ENCODE measurements at regions not wholly inside any gene's neighbourhood (a gene's known extent, or its start where the extent isn't known, plus 50 kb on each side); places are given as distances from the start of the nearest gene placed in this dataset.
"Not testable (repeated sequence)": the region's sequence is repeated elsewhere in the genome, so short reads cannot be mapped to it uniquely, and the experiment has no call there.

DNA sequence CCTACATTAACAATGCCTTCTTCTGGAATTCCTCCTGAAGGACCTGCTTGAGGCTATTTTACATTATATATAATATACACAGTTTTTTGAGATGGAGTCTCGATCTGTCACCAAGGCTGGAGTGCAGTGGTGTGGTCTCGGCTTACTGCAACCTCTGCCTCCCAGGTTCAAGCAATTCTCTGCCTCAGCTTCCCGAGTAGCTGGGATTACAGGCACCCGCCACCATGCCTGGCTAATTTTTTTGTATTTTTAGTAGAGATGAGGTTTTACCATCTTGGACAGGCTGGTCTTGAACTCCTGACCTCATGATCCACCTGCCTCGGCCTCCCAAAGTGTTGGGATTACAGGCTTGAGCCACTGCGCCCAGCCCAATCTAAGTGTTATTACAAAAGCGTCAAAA is 71.9 kb upstream of the PRR23C start:
- not testable (repeated sequence) for DNase-seq

DNA sequence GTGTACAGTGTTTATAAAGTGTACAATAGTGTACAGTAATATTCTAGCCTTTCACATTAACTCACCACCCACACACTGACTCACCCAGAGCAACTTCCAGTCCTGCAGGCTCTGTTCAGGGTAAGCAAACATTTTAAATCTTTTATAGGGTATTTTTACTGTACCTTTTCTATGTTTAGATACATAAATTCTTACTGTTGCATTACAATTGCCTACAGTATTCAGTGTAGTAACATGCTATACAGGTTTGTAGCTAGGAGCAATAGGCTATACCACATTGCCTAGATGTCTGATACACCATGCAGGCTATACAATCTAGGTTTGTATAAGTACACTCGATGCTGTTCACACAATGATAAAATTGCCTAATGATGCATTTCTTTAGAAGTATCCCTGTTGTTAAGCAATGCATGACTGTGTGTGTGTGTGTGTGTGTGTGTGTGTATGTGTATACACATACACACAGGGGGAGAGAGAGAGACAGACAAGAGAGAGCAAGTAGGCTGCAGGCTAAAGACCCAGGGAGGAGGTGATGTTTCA is 72.5 kb upstream of the PRR23C start:
- no peak for DNase-seq

DNA sequence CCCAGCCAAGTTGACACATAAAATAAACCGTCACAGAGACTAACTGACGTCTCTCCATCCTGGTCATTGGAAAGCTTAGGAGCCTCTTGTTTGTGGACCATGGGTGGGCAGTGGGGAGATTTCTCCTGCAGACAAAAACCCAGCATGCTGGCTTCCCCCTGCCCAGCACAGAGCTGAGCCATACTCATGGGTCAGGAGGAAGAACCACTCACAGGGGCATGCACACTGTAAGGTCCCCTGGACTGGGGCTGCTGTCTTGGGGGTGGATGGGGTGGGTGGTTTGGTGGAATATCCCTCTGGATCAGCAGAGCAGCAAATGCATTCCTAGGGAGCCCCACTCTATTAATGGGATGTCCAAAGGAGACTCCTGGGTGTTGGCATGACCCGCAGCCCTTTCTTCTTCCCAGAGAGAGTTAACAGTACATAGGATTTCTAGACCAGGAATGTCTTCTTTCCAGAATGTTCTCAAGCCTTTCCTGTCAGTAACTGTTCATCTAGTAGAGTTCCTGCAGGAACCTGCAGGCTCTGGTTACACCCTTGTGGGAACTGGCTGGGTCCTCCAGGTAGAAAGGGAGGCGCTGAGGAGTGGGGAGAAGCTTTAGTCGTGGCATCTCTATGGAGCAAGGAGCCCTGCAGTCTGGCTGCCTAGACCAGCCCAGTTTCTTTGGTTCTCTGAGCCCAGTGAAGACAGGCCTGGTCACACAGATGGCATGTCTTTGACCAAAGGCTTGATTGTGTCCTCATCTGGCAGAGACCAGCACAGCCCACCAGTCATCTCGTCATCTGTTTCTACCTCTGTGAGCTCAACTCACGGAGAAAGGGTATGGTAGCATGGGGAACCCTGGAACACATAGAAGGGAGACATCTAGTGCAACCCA is 73.4 kb upstream of the PRR23C start:
- DNase-seq: no peak

DNA sequence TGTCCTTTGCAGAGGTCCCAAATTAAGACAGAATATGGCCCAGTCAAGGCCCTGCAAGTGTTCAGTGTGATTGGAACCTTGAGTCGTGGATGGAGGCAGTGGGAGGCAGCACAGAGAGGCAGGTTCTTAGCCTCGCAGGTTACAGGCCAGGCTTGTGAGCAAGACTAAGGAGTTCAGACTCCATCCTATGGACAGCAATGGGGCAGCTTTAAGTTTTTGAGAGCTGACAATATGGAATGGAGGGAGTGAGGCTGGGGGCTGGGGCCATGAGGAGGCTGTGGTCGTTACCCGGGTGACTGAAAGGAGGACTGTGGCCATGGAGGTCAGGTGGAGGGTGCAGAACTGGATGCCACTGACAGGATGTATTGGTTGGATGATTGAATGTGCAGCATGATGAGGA is 74.1 kb upstream of the PRR23C start:
- DNase-seq: no peak

DNA sequence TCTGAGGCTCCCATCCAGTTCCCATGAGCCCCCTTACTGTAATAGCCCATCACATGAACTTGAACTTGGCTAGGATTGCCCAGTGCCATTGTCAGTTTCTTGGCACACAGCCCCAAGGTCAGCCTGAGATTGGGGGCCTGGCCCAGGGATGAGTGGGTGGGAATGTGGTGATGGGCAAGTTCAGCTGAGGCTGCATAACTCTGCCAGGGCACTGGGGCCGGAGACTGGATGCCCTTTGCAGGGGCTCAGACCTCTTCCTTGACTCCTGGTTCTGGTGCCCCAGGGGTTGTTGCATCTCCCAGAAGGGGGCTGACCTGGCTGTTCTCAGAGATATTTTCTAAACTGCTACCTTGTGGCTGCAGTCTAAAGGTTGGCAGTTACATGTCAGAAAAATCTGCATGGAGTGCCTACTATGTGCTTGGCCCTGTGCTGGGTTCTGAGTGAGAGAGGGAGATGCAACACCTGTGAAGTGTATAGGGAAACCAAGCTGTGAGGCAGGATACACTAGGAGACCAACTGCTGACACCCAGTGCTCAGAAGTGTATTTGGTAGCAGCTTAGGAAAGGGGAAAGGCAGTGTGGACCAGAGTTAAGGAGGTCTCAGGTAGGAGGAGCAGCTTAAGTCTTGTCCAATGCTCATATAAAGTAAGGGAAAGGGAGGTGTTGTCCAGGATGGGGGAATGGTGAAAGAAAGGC is 74.8 kb upstream of the PRR23C start:
- DNase-seq: no peak

DNA sequence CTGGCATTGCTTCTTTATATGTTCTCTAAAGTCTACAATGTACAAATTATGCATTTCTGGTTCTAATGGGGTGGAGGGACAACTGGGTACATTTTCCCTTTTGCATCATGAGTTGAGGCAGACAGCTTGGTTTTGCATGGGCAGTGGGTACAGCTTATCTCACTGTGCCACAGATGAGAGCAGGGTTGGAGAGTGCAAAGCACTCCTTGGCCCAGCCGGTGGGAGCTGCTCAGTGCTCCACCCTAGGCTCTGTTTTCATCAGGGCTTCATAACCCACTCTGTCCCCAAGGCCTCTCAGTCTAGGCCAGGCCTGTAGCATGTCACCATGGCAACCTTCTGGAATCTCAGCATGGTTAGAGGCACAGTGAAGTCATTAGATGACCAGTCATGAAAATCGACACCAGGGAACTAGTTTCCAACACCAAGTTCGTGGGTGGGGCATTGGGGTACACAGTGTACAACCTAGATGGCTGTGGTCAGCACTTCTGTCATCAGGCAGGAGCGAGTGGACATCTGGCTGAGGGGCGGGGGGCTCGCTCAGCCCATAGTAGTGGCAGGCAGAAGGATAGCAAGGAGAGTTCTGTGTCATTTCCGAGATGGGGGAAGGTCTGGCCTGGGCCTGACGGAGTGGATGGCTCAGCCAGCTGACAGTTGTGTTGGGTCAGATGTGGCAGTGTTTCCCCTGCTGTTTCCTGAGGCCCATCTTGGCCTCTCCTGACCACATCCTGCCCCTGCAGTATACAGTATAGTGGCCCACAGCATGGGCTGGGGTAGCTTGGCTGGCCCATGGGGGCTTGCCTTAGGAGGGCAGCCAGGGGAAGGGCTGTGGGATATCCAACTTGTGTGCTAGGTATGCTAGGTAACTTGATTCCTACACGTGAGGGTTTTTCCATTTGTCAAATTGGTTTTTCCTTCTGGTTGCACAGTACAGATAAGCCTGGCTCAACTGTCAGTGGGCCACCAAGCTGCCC is 75.7 kb upstream of the PRR23C start:
- no peak for DNase-seq

DNA sequence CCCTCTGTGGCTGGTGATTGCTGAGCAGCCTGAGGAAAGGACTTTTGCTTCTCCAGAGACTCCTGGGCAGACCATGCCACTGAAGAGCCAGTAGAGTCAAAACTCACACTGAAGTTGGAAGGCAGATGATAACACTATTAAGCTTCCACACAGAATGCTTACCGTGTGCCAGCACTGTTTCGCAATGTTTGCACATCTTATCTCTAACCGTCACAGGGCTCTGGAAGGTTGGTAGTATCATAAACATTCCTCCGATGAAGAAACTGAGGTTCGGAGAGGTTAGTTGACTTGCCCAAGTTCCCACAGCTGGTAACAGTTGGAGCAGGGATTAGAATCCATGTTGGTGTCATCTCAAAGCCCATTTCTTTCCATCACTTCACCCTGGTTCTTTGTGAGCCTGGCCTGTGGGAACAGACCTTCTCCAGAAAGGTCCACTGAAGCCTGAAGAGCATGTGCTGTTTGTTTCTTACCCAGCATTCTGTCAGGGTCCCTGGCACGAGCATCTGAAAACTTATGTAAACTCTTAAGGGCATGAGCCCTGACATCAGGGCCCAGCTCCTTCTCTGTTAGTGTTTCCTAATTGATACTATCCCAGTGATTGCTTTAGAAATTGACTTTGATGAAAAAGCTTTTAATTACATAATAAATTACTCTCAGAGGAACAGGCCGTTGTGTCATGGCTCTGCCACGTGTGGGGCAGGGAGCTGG is 77.0 kb upstream of the PRR23C start:
- DNase-seq: no peak

DNA sequence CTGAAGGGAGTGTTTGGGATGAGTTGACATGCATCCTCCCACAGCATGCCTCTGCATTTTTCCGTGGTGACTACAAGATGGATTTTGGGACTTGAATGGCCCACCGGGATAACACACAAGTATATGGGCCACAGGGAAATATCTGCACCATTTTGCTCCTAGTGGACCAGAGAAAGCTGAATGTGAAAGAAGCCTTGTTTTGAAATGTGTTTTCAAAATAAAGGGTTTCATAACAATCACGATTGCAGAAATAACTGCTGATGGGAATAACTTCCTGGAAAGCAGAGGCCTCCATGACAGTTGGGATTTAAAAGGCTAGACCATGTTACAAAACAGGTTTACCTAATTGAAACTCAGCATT is 77.5 kb upstream of the PRR23C start:
- DNase-seq: no peak

DNA sequence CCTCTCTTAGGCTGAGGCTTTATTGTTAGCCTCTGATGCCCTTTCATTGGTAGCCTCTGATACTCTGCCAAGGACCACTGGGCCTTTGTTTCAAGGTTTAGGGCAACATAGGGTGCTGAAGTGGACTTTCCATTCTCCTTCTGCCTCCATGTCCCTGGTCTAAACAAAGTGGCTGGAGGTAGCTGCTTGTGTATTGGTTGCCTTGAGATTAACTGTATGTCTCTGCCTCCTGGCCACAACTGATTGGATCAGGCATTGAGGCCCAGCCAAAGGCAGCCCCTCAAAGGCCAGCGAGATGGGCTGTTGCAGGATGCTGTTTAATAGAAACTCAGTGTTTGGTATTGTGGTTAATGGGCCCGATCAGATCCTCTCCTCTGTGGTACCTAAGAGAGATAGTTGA is 77.9 kb upstream of the PRR23C start:
- no peak for DNase-seq

DNA sequence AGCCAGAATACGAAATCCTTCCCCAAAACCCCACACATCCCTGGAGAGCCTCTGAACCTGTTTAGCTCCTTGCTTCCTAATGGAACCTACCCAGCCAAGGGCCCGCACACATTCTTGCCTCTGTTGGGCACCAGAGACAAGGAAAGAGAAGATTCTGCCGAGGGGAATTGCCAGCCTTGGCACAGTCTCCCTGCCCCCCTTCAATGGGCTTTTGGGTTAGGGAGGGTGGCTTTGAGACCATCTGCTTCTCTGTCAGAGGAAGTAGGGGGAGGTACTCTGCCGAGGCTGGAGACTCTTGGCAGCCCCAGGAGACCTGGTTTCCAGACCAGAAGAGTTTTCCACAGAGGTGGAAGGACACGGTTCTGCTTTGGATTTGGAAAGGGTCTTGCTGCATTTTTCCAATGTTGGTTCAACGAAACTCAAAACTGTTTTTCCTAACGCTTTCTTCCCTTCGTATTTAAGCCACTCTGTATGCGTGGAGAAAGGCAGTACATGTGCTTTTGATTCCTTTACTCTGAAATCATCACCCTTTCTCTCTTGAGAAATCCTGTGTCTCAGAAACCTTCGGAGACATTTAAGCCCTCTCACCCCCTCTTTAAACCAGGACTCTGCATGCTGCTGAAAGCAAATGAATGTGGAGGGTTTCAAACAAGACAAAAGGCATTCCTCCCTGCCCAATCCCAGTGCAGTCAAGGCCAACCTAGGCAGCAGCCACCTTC is 78.8 kb upstream of the PRR23C start:
- DNase-seq: no peak

DNA sequence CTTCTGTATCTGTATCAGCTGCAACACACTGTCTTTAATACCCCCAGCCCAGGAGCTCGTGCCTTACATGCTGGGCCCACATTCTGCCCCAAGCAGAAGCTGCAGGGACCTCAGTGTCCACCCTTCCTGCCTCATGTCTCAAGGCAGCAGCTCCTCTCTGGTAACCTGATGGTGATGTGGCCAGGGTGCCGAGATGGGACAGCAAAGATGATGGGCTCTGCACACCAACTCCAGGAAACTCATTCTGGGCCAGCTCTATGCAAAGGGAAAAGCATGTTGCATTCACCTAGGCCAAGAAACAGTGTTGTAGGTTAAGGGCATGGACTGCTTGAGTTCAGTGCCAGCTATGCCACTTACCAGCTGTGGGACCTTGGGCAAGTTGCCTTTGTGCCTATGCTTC is 79.5 kb upstream of the PRR23C start:
- no peak for DNase-seq

DNA sequence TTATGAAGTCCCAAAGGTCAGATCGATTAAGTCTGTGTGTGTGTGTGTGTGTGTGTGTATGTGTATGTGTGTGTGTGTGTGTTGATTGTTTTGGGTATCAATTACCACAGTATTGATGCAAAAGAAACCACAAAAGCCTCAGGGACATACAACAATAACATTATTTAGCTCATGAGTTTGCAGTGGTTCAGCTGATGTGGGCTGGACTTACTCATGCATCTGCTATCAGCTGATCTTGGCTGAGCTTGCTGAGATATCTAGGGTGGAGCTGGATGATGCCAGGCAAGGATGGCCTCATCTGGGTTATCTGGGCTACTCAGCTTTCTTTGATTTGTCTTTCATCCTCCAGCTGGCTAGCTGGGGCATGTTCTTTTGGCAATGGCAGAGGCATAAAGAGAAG is 82.4 kb upstream of the PRR23C start:
- DNase-seq: no peak

DNA sequence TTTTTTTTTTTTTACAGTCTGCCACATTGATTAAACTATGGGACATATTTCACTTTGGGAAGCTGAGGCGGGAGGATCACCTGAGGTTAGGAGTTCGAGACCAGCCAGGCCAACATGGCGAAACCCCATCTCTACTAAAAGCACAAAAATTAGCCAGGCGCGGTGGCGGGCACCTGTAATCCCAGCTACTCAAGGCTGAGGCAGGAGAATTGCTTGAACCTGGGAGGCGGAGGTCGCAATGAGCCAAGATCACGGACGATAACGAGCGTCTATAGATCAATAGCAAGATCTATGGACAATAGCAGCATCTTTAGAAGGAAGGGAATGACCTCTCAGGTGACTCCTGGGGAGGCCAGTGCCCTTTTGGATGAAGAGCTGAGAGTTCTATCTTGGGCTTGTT is 82.9 kb upstream of the PRR23C start:
- DNase-seq: not testable (repeated sequence)

DNA sequence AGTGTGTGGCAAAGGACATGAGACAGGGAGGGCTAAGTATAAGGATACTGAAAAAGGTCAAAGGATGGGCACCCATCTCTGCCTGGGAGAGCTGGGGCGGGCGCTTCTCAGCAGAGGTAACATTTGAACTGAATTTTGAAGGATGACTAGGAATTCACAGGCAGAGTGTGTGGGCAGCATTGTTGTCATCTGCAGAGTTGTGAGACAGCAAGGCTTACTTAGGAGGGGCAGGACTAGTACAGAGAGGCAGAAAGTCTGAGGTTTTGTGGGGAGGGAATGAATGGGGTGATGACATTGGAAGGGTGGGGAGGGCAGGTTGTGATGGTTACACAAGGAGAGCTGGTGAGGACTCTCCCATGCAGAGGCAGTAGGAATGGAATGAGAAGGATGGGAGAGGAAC is 84.1 kb upstream of the PRR23C start:
- no peak for DNase-seq

DNA sequence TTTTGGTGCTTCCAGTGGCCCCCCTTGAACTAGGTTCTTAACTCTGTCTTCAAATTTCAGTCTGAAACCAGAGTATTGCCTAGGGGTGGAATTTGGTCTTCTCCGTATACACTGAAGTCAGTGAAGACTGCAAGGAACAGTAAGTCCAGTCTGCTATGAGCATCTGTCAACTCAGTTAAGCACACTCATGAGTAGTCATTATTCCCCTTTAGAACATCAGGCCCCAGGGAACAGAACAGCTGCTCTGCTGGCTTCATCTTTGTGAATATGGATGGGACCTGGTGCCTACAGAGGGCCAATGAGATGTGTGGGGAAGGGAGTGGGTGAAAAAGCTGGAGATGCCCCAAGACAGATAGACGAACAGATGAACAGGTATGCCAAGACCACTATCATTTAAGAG is 85.2 kb upstream of the PRR23C start:
- no peak for DNase-seq

DNA sequence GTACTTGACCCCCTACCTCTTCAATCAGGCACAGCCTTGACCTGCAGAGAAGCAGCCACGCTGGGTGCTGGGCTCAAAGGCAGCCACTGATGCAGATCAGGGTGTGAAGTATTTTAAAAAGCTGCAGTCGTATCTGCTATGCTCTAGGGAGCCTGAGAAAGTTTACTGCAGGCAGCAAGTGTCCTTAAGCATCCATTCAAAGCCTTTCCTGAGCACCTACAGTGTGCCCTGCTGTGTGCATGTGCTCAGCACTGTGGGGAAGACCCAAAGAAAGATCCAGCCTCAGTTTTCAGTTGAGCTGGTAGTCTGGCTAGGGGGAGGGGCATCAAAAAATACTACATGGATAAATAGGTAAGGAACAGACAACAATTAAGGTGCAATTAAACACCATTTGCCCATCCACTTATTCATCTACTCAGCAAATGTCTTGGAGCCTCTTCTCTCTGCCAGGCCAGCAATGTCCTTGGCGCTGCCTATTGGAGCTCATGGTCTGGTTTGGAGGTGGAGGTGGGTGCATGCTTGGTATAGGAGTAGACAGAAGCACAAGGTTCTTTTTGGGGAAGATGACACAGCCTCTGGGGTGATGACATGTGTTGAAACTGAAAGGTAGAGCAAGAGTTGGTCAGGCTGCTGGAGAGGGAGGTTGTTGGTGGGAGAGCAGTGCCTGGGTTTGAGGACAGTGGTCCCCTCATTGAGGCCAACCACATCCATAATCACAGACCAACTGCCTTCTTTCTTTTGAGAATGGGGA is 85.9 kb upstream of the PRR23C start:
- no peak for DNase-seq

DNA sequence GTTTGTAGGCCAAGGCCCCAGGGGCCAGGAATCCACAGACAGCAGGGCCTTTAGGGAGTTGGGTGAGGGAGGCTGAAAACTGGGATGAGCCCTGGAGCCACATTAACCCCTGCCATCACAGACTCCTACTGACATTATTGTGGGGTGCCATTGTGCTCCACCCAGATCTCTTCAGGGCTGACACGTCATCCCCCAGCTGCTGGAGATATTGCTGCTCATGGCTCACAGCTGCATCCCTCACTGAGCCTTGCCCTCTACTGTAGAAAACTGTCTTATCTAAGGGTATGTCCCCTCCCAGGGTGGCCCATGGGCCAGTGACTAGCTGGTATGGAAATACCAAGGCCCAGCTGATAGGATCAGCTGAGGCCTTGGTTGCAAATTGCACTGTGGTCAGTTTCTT is 87.3 kb upstream of the PRR23C start:
- no peak for DNase-seq

DNA sequence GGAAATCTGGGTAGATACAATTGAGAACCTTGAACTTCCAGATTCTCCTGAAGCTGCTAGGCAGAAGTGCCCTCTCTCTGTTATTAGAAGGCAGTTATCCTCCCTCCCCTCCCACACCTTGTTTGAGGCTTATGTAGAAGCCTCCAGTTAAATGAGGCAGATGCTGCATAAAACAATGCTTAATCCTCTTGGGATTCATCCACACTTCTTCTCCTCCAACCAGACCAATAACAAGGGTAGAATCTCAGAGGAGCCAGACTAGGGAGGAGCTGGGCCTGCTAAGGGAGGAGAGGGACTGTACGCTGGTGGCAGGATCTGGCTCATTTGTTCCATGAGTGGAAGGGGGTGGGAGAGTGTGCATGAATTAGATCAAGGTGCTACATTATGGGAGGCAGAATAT is 88.3 kb upstream of the PRR23C start:
- DNase-seq: no peak

DNA sequence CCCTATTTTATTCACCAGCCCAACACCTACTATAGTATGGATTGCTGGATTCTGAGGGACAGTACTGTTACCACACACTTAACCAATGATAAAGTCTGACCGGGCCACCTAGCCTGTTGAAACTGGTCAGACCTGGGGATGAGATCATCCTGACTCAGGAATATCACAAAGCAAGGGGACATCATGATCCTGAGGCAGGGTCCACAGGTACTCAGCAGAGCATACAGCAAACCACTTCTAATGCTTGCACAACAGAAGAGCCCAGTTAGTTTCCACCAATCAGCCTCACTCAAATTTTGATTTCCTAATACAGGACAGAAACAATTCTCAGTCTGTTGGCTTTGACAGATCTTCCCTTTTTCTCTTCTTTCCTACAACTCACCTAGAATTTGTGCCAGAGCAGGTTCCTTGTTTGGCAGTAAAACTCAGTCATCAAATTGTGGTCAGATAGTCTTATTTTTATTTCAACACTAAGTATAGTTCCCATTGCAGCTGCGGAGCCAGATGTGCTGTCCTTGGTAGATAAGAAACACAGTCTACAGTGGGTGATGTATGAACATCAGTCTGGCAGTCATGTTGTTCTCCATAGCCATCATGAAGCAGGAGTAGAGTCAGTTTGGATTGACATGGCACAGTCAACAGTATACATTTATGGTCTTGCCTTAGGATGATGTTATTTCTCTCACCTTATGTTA is 90.1 kb upstream of the PRR23C start:
- no peak for DNase-seq

DNA sequence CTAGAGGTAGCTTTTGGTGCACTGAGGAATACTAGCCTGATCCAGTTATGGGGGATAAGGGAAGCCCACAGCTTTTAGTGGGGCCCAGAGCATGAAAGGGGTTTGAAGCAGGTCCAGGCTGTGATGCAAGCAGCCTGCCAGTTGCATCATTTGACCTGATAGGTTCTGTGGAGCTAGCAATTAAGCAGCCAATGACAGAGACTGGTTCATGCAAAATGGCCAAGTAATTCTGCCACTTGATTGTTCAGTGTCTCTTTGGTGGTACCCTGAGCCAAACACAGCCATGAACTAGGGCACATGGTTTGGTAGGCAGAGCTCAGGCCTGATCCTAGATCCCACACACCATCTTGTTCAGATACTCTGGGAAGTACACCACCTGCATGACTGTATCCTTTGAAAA is 91.0 kb upstream of the PRR23C start:
- no peak for DNase-seq

Measured in right forelimb (tissue), 1 donor.